Loucy (cell line): ENCODE measurements at regions not wholly inside any gene's neighbourhood (a gene's known extent, or its start where the extent isn't known, plus 50 kb on each side); places are given as distances from the start of the nearest gene placed in this dataset.

Source experiments
- EZH2phosphoT487 ChIP-seq: fragments of 200-600 bp; IDR thresholded peaks from 2 replicates; pipeline ENCODE4 v1.6.1; 2018; ENCODE audit warnings: antibody characterized with exemption, mild to moderate bottlenecking, moderate library complexity, borderline replicate concordance
- TF ChIP-seq, protein P1 (sequence below): fragments of 200-600 bp; sonication (generic); conservative IDR thresholded peaks from 2 replicates; pipeline ENCODE4 v1.5.1; 2014; ENCODE audit warnings: mild to moderate bottlenecking, antibody characterized with exemption, low read length

DNA sequence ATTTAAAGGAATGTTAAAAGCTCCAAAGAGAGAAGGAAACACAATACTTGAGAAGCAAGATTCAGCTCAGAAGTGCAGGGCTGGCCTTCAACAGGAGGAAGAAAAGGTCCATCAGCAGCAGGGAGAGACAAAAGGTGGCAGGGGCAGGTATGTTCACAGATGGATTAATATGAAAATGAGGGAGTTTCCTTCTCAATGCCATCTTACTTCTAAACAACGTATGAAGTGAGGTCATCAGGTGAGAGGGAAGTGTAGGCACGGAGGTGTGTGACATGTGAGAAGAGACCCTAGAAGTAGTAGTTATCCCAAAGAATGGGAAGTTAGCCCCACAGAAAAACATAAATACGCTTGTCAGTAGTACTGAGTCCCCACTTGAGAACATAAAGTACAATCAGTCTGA, 122.5 kb downstream of the CCER1 start:
- TF ChIP-seq, protein P1, sequence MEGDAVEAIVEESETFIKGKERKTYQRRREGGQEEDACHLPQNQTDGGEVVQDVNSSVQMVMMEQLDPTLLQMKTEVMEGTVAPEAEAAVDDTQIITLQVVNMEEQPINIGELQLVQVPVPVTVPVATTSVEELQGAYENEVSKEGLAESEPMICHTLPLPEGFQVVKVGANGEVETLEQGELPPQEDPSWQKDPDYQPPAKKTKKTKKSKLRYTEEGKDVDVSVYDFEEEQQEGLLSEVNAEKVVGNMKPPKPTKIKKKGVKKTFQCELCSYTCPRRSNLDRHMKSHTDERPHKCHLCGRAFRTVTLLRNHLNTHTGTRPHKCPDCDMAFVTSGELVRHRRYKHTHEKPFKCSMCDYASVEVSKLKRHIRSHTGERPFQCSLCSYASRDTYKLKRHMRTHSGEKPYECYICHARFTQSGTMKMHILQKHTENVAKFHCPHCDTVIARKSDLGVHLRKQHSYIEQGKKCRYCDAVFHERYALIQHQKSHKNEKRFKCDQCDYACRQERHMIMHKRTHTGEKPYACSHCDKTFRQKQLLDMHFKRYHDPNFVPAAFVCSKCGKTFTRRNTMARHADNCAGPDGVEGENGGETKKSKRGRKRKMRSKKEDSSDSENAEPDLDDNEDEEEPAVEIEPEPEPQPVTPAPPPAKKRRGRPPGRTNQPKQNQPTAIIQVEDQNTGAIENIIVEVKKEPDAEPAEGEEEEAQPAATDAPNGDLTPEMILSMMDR: no peak
- no peak for TF ChIP-seq EZH2phosphoT487
